CD4-positive, alpha-beta T cell treated with Interleukin-6 for 4 hours (primary cell): ENCODE measurements at regions not wholly inside any gene's neighbourhood (a gene's known extent, or its start where the extent isn't known, plus 50 kb on each side); places are given as distances from the start of the nearest gene placed in this dataset.
"Not testable (repeated sequence)": the region's sequence is repeated elsewhere in the genome, so short reads cannot be mapped to it uniquely, and the experiment has no call there.

Experiments
- DNase-seq: peaks from one replicate; pipeline ENCODE4 v3.0.0-alpha.2; 2020; ENCODE audit warnings: mixed read lengths

GRCh38 chr2:226116346-226116745 lies 683.3 kb downstream of the IRS1 start:
- no peak for DNase-seq

DNA sequence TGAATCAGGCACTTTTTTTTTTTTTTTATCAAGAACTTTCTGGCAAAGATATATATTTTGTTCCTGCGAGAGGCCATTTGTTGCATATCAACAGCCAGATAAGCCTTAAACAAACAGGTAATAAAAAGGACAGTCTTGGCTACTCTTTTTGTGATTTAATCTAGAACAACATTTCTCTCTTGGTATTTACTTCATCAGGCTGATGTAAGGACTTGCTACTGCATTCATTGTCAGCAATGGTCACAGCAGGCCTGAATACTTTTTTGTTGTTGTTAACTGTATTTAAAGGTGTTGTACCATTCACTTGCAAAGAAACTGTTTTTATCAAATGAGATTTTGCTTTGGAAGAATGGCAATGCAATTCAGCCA lies 683.8 kb downstream of the IRS1 start:
- no peak for DNase-seq

DNA sequence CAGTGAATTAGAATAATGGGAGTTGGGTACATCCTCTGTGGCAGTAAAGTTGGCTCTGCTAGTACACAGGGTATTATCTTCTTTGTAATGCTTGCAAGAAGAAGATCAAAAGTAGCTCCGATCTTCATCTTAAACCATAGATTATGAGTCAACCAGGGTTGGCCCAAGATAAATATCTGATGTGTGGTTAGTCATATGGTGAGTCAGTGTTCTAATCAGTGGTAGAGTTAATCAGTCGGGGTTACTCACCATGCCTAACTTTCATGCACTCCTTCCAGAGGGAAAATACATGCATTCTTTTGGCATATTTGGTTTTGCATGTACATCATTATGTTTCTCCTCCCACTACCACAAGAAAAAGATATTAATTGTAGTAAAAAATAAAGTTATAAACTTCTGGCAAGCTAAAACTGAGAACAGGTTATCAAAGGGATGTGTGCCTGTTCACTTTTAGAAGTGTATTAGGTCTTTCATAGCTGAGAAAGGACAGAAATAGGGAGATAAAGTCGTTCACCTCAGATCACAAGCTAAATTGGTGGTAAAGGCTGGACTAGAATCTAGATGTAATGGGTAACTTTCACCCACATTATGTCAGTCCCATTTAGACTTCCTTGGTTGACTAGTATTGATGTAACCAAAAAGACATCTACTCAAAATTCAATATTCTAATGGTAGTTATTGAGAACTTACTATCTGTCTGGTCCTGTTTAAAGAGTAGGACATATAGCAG lies 684.4 kb downstream of the IRS1 start:
- no peak for DNase-seq

DNA sequence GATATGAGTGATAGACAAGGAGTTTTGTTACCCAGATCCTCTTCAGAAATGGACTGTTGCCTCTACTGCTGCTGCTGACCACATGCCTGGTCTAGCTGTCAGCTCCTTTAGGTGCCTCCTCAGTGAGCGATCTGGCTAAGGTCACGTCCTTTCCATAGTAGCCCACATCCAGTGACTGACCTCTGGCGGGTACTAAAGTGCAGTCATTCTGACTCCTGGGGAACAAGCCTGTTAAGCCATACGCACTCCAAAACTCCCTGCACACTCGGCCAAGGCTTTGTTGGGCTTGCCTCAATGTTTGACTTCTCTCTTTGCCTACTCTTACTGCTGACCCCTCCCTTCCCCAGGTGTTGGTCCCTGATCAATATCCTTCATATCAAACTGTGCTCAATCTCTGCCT lies 685.2 kb downstream of the IRS1 start:
- no peak for DNase-seq

GRCh38 chr2:226098861-226099745 lies 699.6 kb downstream of the NYAP2 start:
- no peak for DNase-seq

DNA sequence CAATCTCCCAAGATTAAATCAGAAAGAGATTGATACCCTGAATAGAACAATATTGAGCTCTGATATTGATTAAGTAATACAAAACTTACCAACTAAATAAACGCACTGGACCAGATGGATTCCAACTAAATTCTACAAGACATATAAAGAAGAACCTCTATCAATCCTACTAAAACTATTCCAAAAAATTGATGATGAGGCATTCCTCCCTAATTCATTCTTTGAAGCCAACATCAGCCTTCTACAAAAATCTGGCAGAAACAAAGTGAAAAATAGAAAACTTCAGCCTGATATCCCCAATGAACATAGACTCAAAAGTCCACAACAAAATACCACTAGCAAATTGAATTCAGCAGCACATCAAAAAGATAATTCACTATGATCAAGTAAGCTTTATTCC lies 695.5 kb downstream of the NYAP2 start:
- DNase-seq, result no peak

GRCh38 chr2:226093364-226093763 lies 693.9 kb downstream of the NYAP2 start:
- DNase-seq, result no peak

GRCh38 chr2:226088366-226088674 lies 688.8 kb downstream of the NYAP2 start:
- DNase-seq, result no peak

DNA sequence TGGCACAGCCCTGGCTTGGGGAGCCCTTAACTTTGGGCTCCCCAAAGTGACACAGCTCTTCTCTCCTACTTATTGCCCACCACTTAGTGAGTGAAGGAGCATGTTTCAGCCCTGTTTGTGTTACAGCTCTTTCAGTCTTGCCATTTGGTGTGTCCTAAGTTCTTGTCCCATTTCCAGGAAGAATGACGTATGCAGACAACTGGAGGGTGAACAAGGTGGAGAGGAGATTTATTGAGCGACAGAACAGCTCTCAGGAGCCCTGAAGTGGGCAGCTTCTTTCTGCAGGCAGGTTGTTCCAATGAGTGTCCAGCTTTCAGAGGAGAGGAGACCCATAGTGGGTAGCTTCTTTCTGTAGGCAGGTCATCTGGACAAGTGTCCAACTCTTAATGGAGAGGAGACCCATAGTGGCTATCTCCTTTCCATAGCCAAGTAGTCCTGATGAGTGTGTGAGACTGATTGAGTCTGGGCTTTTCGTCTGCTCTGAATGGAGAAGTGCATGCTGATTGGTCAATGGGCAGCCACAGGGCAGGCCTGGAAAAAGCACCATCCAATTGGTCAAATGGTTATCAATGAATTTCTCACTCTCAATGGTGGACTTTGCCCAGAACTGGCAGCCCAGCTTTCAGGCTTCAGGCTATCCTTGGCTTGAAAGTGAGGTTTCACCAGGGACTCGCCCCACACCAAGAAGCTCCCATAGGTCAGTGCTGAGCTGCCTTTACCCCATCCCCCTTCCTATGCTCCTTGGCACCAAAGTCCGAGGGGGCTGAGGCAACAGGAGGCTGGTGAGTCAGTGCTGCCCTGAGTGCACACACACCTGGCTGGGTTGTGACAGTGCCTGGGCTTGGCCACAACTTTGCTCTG lies 688.2 kb downstream of the NYAP2 start:
- no peak for DNase-seq

- DNase-seq, result no peak
Observed at GRCh38 chr2:226087051-226087450, 687.5 kb downstream of the NYAP2 start.

GRCh38 chr2:226086190-226086589 lies 686.7 kb downstream of the NYAP2 start:
- no peak for DNase-seq

DNA sequence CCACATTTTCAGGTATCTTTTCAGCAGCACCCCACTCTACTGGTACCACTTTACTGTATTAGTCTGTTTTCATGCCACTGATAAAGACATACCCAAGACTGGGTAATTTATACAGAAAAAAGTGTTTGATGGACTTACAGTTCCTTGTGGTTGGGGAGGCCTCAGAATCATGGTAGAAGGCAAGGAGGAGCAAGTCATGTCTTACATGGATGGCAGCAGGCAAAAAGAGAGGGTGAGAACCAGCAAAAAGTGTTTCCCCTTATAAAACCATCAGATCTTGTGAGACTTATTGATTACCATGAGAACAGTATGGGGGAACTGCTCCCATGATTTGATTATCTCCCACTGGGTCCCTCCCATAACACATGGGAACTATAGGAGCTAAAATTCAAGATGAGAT lies 685.9 kb downstream of the NYAP2 start:
- not testable (repeated sequence) for DNase-seq

DNA sequence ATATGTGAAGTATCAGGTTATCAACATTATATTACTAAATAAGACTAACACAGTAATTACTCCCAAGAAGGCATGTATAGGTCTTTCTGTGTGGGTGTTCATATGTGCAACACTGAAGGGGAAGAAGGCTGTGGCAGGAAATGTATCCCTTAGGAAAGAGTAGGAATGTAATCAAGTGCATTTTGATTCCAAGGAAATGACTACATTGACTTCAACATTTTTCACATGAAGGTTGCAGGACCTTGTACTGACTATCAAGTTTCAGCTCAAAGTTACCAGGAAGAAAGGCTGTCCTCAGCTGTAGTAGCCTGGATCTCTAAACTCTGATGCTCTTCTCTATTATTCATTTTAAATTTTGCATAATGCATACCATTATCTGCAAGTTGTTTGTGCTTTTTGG lies 680.8 kb downstream of the NYAP2 start:
- DNase-seq, result no peak

DNA sequence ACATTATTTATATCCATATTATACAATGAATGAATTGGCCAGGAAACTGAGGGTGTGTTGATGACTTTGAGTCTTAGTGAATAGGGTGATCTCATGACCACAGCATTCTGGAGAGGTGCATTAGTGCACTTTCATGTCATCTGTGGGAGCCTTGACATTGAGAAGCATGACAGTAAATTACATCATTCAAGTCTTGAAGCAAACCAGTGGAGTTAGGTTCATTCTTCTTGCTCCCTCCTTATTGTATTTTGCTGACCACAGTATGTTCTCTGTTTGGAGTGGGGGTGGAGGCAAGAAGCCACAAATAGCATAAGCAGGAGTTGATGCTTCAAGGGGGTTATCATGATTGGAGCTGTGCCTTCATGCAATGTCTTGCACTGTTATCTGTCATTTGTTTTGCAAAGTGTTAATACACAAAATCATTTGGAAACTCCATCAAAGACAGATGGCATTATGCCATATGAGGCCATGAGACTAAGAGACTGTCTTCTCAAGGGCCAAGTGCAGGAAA lies 680.2 kb downstream of the NYAP2 start:
- no peak for DNase-seq

- no peak for DNase-seq
Observed at GRCh38 chr2:226079196-226079595, 679.7 kb downstream of the NYAP2 start.

GRCh38 chr2:226078666-226079065 lies 679.2 kb downstream of the NYAP2 start:
- DNase-seq, result no peak

DNA sequence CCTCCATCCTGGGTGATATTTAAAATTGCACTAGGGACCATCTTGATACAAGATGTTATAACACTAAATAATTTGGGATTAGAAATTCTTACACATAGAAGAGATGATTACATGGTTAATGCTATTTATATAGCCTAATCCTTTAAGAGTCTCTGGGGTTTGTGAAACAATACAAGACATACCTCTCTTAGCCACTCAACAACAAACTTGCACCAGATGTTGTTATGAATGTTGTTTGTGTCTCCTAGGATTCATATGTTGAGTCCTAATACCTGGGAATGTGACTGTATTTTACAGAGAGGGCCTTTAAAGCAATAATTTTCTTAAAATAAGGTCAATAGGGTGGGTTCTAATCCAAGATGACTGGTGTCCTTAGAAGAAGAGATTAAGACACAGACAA lies 678.3 kb downstream of the NYAP2 start:
- no peak for DNase-seq

DNA sequence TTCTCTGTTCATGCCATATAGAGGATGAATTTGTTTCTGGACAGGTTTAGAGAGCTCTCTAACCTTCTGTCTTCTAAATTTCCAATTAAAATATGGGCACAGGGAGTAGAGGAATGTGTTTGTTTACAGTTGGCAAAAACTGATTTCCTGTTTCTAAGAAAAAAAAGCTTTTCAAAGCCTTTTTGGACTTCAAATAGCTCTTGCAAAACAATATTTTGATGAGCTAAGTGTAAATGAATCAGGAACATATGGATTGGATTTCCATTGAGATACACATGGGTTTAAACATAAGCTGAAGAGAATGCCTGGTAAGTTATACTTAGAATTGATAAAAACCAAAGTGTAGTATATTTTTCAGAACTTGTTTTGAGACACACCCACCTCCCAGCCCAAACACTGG lies 677.5 kb downstream of the NYAP2 start:
- no peak for DNase-seq

GRCh38 chr2:226076529-226076928 lies 677.0 kb downstream of the NYAP2 start:
- no peak for DNase-seq

DNA sequence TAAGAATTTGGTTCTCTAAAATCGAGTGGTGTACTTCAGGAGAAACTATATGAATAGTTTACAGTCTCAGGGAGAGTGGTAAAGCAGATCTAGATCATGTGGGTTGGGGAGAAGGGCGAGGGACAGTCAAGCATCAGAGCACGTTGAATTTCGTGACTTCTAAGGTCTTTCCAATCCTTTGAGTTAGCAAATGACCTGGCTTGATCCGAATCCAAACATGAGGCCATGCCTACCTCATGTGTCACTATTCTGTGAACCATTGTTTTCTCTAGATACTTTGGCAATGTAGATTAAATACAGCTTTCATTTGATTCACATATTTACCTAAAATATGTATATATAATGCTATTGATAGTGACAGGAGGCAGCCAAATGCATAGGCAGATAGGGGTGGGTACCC lies 674.9 kb downstream of the NYAP2 start:
- DNase-seq, result no peak

- DNase-seq, result no peak
Observed at GRCh38 chr2:226073496-226074160, 674.1 kb downstream of the NYAP2 start.

DNA sequence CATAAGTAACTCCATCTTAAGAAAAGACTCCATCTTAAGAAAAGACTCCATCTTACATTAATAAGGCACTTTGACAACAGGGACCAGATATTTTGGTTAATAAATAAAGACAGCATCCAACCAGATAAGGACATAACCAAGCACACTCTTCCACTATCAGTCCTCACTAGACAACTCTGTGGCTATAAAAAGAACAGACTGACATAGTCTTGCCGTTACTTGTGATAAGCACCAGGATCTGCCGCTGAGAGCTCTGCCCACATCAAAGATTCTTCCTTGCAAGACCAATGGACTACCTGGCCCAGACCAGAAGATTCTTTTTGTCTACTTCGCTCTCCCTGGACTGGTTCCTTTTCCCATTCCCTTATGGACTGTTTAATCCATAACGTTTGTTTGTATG lies 667.4 kb downstream of the NYAP2 start:
- DNase-seq, result no peak

DNA sequence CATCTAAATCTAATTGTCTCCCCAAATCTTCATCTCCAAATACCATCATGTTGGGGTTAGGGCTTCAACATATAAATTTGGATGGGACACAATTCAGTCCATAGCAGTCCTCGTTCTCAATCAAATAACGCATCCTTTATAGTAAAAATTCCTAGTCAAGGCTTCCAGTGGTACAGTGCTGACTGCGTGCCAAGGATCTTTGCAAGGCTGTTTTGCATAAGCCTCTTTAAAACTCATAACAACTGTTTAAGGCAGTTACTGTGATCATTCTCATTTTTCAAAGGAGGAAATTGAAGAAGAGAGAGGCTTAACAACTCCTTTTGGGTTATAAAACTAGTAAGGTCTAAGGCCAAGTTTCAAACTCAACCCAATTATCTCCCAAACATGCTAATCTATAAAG lies 666.9 kb downstream of the NYAP2 start:
- no peak for DNase-seq
